AG20443 (cell line): ENCODE measurements at regions not wholly inside any gene's neighbourhood (a gene's known extent, or its start where the extent isn't known, plus 50 kb on each side); places are given as distances from the start of the nearest gene placed in this dataset.
"Not testable (repeated sequence)": the region's sequence is repeated elsewhere in the genome, so short reads cannot be mapped to it uniquely, and the experiment has no call there.

ENCODE experiments used
- DNase-seq: peaks from one replicate; pipeline ENCODE4 v3.0.0; 2012; ENCODE audit warnings: low spot score, mixed read lengths

DNA sequence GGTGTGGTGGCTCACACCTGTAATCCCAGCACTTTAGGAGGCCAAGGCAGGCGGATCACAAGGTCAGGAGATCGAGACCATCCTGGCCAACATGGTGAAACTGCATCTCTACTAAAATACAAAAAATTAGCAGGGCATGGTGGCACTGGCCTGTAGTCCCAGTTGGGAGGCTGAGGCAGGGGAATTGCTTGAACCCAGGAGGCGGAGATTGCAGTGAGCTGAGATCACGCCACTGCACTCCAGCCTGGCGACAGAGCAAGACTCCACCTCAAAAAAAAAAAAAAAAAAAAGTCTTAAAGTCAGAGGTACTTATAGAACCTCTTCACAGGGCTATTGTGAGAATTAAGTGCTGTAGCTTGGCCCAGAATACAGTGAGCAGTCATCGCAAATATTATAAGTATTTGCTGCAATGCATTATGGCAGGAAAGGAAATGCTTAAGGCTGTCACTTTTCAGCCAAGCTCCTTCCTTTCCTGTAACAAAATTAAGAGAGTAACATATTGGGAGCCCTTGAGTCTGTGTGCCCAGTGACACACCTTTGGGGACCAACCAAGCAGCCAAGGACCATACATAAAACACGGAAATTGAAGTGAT is 110.9 kb upstream of the HAND1 start:
- not testable (repeated sequence) for DNase-seq

GRCh38 chr5:154588091-154588774 is 110.2 kb upstream of the HAND1 start:
- DNase-seq, result no peak

DNA sequence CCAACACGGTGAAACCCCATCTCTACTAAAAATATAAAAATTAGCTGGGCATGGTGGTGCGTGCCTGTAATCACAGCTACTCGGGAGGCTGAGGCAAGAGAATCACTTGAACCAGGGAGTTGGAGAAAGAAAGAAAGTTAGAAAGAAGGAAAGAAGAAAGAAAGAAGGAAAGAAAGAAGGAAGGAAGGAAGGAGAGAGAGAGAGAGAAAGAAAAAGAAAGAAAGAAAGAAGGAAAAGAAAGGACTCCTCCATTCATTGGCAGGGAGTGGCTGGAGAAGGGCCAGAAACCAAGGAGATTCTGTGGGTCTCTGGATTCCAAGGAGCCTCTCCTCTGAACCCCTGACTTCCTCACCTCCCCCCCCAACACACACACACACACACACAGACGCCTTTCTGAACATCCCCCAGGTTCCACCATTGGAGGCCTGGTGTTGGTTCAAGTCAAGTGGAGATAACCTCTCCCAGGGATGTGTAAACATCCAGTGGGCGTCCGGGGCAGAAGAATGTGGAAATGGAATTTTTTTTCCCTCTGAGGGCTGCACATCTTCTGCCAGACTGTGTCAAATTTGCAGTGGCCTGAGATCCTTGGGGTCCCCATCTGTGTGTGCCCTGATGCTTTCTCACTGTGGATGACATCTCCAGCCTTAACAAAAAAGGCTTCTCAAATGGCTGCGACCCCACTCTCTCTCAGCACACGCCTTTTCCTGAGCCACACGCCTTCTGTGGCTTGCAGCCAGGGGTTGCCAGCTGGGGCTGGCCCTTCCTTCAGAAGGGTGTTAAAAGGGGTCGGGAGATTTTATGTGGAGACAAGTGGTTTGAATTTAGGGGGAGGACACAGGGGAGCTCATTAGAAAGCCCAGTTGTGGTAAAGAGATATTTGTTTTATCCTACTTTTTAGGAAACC is 109.3 kb upstream of the HAND1 start:
- no peak for DNase-seq

DNA sequence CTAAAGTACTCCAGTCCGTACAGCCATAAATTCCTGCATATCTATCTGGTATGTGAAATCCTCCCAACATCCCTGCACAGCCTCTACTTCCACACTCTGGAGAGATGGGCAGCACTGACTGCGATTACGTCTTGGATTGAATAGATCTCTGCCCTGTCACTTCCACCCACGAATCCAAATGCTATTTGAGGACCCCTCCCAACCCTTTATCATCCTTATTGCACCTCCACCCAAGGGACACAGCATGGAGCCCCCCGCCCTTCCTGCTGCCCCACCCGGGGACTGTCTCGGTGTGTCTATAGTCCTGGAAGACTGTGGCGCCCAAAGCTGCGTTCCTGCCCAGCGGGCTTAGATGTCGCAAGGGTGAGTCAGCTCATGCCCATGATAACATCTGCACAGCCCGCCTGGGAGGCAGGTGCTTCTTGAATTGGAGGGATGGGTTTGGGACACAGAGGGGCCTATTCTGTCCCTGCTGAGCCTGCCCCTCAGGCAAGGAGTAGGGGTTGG is 105.7 kb upstream of the HAND1 start:
- DNase-seq, result no peak

DNA sequence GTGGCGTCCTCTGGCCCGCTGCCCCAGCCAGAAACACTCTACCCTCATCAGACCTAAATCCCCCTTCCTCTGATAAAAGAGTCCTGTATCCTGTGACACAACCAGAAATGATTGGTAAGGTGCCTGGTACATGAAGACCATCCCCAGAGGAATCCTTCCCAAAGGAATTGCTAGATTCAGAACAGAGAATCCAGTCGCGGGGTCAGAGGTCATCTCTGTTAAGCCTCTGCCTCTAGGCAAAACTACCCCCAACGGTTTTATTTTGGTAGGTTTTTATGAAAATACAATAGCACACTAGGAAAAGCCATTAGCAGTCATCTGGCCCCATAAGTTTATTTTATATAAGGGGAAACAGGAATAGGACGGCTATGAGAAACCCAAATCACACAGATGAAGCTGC is 102.4 kb upstream of the HAND1 start:
- DNase-seq, result no peak

DNA sequence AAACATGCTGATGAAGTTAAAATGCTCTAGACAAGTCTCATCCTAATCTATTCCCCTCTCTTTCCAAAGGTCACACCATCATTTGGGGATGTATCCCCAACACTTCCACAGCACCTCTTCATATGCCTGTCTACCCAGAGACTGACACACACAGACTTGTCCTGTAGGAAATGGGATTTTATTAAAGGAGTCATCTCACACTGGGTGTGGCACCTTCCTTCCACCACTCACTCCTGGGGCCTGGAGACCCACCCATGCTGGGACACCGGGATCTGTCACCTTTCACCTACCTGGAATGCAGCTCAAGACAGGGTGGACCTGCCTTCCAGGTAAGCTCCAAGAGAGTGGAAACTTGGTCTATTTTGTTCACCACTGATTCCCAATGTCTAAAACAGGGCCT is 99.4 kb upstream of the HAND1 start:
- DNase-seq, result no peak

DNA sequence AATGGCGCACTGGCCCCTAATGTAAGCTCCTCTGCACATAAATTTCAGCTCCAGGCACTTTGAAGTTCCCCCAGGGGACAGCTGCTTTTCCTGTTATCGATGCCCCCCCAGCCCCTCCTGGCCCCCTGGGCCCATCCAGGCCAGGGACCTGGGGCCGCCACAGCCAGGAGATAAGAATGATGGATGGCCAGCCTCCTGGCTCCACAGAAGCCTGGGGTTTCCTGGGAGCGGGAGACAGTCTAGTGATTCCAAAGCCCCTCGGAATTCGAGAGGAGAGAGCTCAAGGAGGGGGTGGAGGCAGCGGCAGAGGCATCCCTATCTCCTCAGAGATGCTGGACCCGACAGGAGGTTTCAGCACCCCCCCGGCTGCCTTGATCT is 98.4 kb upstream of the HAND1 start:
- DNase-seq, result no peak

GRCh38 chr5:154575546-154576428 is 97.8 kb upstream of the HAND1 start:
- DNase-seq, result no peak

GRCh38 chr5:154573011-154573410 is 95.0 kb upstream of the HAND1 start:
- DNase-seq, result no peak

DNA sequence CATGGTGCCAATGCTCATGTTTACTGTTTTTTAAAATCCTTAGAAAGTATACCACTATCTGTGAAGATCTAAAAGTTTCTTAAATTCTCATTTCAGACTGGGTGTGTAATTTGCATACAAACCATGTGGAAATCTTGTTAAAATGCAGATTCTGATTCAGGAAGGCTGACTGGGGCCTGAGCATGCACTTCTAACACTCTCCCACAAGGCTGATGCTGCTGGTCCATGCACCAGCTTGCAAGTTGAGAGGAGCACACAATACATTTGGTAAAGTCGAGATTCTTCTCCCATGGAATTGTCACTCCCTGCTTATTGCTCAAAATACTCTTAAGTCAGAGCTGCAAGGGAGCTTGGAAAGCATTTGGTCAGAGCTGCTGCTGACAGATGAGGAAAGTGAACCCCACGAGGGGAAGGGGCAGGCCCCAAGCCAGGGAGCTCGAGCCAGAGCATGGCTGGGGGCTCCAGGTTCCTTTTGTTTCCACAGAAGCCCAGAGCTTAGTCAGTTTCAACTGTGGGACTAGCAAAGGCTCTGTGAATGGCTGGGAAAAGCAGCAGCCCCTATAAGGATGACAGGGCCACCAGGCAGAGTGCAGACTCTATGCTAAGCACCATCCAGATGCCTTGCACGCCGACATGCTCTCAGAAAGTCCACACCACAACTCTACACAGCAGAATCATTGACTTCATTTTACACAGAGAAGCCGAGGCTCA is 93.5 kb upstream of the HAND1 start:
- no peak for DNase-seq

DNA sequence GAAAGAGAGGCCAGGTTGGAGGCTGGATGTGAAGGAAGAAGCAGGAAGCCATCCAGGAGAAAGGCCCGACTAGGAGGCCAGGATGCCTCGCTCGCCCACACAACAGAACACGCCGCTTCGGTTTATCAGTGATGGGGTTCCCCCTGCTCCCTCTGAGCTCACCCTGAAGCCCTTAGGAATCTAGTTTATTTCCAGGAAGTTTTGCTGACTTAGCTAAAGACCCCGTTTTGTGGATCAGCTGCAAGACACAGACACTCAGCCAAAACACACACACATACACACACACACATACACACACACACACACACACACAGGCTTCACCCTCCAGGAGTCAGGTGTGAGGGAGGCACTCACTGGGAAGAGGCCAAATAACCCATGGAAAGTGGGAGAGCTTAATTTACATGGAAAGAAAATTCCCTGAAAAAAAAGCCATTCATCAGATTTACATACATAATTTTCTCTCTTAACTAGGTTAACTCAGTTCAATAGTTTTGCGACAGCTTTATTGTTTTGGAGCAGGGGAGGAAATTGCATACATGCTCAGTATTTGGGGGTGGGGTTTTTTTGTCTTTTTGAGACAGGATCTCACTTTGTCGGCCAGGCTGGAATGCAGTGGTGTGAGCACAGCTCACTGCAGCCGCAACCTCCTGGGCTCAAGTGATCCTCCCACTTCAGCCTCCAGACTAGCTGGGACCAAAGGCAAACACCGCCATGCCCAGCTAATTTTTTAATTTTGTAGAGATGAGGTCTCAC is 92.7 kb upstream of the HAND1 start:
- no peak for DNase-seq

GRCh38 chr5:154568589-154568988 is 90.6 kb upstream of the HAND1 start:
- no peak for DNase-seq

- no peak for DNase-seq
Observed at GRCh38 chr5:154567155-154567554, 89.1 kb upstream of the HAND1 start.

- DNase-seq, result no peak
Observed at GRCh38 chr5:154566146-154566680, 88.2 kb upstream of the HAND1 start.

- DNase-seq, result no peak
Observed at GRCh38 chr5:154565123-154565522, 87.1 kb upstream of the HAND1 start.

DNA sequence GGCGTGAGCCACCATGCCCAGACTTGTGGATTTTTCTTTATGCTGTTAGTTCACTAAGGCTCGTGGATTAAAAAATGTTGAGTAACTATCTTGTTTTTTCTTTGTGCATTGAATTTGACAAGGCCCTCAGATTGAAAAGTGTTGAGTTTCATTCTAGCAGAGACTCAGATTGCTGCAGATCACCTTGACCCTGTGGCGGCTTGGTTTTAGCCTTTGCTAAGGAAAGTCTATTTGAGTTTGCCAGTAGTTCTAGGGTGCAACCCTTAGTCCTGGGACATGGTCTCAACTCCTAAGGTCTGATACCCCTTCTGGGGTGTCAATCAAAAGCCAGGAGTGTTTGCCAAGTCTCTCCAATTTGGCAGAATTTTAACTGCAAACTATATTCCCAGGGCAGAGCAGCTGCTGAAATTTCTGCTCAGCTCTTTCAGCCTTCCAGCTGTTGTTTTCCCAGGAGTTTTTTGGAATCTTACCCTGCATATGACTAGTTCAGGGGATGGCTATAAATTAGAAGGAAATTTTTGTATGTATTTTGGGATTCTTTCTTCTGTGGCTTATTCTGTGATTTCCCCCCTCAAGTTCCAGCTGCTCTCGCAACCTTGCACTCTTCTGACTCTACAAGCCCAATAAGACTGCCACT is 84.3 kb upstream of the HAND1 start:
- DNase-seq, result no peak

GRCh38 chr5:154559398-154560276 is 81.6 kb upstream of the HAND1 start:
- DNase-seq, result no peak

GRCh38 chr5:154557548-154557947 is 79.5 kb upstream of the HAND1 start:
- no peak for DNase-seq

DNA sequence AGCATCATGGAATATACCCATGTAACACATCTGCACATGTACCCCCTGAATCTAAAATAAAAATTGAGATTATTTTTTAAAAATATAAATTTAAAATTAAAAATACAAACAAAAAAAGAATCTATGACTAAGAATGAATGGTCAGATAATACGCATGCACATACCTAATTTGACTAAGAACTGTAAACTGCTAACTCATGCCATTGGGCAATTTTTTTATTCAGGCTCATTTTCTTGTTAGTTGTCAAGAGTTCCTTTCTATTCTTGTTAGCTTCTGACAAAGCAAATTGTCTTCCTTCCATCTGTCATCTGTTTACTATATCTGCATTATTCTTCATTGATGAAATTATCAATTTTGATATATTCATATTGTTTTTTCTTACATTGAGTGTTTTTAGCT is 69.5 kb upstream of the HAND1 start:
- no peak for DNase-seq
